ENCODE measurements at regions not wholly inside any gene's neighbourhood (a gene's known extent, or its start where the extent isn't known, plus 50 kb on each side); places are given as distances from the start of the nearest gene placed in this dataset.
"Not testable (repeated sequence)": the region's sequence is repeated elsewhere in the genome, so short reads cannot be mapped to it uniquely, and the experiment has no call there.

DNA sequence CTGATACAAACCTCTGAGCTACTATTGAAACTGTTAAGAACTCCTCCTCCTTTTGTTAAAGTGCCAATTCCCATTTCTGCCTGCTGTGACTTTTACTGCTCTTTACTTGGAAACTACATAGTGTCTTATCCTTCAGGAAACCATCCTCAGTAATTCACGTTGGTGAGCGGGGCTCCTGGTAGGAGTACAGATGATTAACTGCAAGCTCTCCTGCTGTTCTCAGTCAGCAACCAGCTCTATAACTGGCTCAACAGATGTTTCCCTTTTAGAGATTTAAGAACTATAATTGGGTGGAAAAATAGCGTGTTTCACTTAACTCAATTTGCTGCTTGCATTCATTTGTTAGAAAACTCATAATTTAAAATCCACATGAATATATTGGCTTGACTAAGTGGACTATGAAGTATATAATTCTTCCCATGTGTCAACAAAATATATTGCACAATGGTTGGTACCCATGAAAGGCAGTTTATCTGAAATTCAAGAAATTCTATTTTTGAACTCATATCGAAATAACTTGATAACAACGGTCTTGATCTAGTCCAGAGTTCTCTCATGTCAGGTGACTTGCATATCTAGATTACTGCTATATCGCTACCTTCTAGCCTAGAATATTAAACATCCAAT, 574.0 kb downstream of the KCNT2 start:
- no peak overlapping the region for H3K4me3 ChIP-seq (ENCODE audit: low read length)

DNA sequence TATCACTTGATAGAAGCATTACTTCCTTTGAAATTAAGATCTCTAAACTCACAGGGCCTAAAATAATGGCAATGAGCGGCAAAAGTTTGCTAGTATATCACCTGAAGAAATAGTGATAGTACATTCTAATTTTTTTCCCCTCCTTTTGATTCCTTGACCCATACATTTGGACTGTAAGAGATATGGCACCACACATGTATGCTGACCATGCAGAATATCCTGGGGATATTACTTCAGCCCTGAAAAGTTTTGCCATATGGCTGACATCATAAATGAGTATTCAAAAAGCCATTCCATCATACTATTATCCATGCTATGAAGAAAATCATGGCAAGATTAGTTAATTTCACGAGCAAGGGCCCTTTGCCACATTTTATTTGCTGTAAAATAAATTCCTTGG, 576.9 kb downstream of the KCNT2 start:
- H3K4me3 ChIP-seq (ENCODE audit: low read length); H3K79me2 ChIP-seq (ENCODE audit: control insufficient read depth, low read length); H4K20me1 ChIP-seq (ENCODE audit: control insufficient read depth, insufficient read depth, low read depth, low read length); H3K27ac ChIP-seq (ENCODE audit: low read depth, low read length); H3F3A ChIP-seq (ENCODE audit: control insufficient read depth, insufficient read depth); H3K9me3 ChIP-seq (ENCODE audit: control insufficient read depth, insufficient read depth, low read length); H3K27me3 ChIP-seq (ENCODE audit: control insufficient read depth, low read length); H3K4me2 ChIP-seq (ENCODE audit: low read length); H3K36me3 ChIP-seq (ENCODE audit: control insufficient read depth, low read length); H3K9me2 ChIP-seq (replicated peaks; ENCODE audit: control insufficient read depth, low read length); H3K4me1 ChIP-seq (ENCODE audit: control insufficient read depth, low read length): not testable (repeated sequence)

More for the DNA sequence above, 574.0 kb downstream of the KCNT2 start:
- H3K9me2 ChIP-seq (replicated peaks; ENCODE audit: control insufficient read depth, low read length): no peaks in the 10 kb centered on the region
- TF ChIP-seq EZH2phosphoT487 (IDR thresholded peaks at IDR 0.05; ENCODE audit: borderline replicate concordance, low read length): no peak
- TF ChIP-seq, protein P1, sequence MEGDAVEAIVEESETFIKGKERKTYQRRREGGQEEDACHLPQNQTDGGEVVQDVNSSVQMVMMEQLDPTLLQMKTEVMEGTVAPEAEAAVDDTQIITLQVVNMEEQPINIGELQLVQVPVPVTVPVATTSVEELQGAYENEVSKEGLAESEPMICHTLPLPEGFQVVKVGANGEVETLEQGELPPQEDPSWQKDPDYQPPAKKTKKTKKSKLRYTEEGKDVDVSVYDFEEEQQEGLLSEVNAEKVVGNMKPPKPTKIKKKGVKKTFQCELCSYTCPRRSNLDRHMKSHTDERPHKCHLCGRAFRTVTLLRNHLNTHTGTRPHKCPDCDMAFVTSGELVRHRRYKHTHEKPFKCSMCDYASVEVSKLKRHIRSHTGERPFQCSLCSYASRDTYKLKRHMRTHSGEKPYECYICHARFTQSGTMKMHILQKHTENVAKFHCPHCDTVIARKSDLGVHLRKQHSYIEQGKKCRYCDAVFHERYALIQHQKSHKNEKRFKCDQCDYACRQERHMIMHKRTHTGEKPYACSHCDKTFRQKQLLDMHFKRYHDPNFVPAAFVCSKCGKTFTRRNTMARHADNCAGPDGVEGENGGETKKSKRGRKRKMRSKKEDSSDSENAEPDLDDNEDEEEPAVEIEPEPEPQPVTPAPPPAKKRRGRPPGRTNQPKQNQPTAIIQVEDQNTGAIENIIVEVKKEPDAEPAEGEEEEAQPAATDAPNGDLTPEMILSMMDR (IDR thresholded peaks at IDR 0.05; ENCODE audit: low read depth, low read length, poor library complexity, severe bottlenecking): no peak
- no peaks in the 10 kb centered on the region for H3K27me3 ChIP-seq (ENCODE audit: control insufficient read depth, low read length)
- no peak overlapping the region for H3K4me2 ChIP-seq (ENCODE audit: low read length)
- H3K36me3 ChIP-seq (ENCODE audit: control insufficient read depth, low read length): no peaks in the 10 kb centered on the region
- H3K79me2 ChIP-seq (ENCODE audit: control insufficient read depth, low read length): no peaks in the 10 kb centered on the region
- no peaks in the 10 kb centered on the region for H4K20me1 ChIP-seq (ENCODE audit: control insufficient read depth, insufficient read depth, low read depth, low read length)
- no peak overlapping the region for H3K27ac ChIP-seq (ENCODE audit: low read depth, low read length)
- H3K9me3 ChIP-seq (ENCODE audit: control insufficient read depth, insufficient read depth, low read length): no peaks in the 10 kb centered on the region
- no peaks in the 10 kb centered on the region for H3K4me1 ChIP-seq (ENCODE audit: control insufficient read depth, low read length)
- no peaks in the 10 kb centered on the region for H3F3A ChIP-seq (ENCODE audit: control insufficient read depth, insufficient read depth)

DNA sequence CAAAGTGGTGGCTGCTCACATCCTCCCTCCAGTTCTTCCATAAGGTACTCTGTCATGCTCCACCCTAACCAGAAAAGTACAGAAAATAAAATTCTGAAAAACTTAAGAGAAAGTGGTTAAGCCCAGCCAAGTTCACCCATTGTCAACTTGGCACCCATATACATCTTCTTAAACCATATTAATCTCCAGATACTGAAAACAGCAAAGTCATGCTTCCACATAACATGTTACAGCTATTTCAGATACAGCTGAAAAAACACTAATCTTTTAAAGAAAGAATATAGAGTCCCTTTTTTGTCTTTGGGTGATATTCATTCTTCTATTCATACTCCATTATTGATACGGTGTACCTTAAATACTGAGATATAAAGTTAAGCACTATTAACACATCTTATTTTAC, 577.8 kb downstream of the KCNT2 start:
- H3K9me2 ChIP-seq (replicated peaks; ENCODE audit: control insufficient read depth, low read length): no peaks in the 10 kb centered on the region
- H3K36me3 ChIP-seq (ENCODE audit: control insufficient read depth, low read length): no peaks in the 10 kb centered on the region
- H3K9me3 ChIP-seq (ENCODE audit: control insufficient read depth, insufficient read depth, low read length): no peaks in the 10 kb centered on the region
- H3K27ac ChIP-seq (ENCODE audit: low read depth, low read length): no peak overlapping the region
- TF ChIP-seq, protein P1 (IDR thresholded peaks at IDR 0.05; ENCODE audit: low read depth, low read length, poor library complexity, severe bottlenecking): no peak
- TF ChIP-seq EZH2phosphoT487 (IDR thresholded peaks at IDR 0.05; ENCODE audit: borderline replicate concordance, low read length): no peak
- H3F3A ChIP-seq (ENCODE audit: control insufficient read depth, insufficient read depth): no peaks in the 10 kb centered on the region
- H3K27me3 ChIP-seq (ENCODE audit: control insufficient read depth, low read length): no peaks in the 10 kb centered on the region
- no peaks in the 10 kb centered on the region for H3K4me1 ChIP-seq (ENCODE audit: control insufficient read depth, low read length)
- no peak overlapping the region for H3K4me3 ChIP-seq (ENCODE audit: low read length)
- H3K4me2 ChIP-seq (ENCODE audit: low read length): no peak overlapping the region
- no peaks in the 10 kb centered on the region for H3K79me2 ChIP-seq (ENCODE audit: control insufficient read depth, low read length)
- no peaks in the 10 kb centered on the region for H4K20me1 ChIP-seq (ENCODE audit: control insufficient read depth, insufficient read depth, low read depth, low read length)

DNA sequence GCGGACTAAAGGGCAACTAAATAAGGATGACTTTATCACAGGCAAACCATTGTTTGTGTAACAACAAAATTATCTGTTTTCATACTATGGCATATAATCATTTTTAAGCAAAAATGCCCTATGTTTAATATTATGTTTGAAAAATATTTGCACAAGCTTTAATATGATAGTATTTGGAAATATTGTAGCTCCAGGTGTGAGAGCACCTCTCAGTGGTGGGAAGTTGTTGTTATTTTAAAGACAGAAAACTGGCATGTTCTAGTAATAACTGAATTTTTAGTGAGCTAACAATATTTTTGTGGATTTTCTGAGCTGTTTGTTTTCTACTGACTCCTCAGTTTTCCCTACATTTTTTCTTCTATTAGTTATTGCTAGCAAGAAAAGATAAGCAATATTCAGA, 578.8 kb downstream of the KCNT2 start:
- no peaks in the 10 kb centered on the region for H3K9me3 ChIP-seq (ENCODE audit: control insufficient read depth, insufficient read depth, low read length)
- no peaks in the 10 kb centered on the region for H3K79me2 ChIP-seq (ENCODE audit: control insufficient read depth, low read length)
- H3K27me3 ChIP-seq (ENCODE audit: control insufficient read depth, low read length): no peaks in the 10 kb centered on the region
- no peak overlapping the region for H3K27ac ChIP-seq (ENCODE audit: low read depth, low read length)
- no peaks in the 10 kb centered on the region for H4K20me1 ChIP-seq (ENCODE audit: control insufficient read depth, insufficient read depth, low read depth, low read length)
- no peaks in the 10 kb centered on the region for H3F3A ChIP-seq (ENCODE audit: control insufficient read depth, insufficient read depth)
- no peaks in the 10 kb centered on the region for H3K4me1 ChIP-seq (ENCODE audit: control insufficient read depth, low read length)
- no peak for TF ChIP-seq EZH2phosphoT487 (IDR thresholded peaks at IDR 0.05; ENCODE audit: borderline replicate concordance, low read length)
- TF ChIP-seq, protein P1 (IDR thresholded peaks at IDR 0.05; ENCODE audit: low read depth, low read length, poor library complexity, severe bottlenecking): no peak
- H3K4me2 ChIP-seq (ENCODE audit: low read length): no peak overlapping the region
- H3K4me3 ChIP-seq (ENCODE audit: low read length): no peak overlapping the region
- H3K9me2 ChIP-seq (replicated peaks; ENCODE audit: control insufficient read depth, low read length): no peaks in the 10 kb centered on the region
- no peaks in the 10 kb centered on the region for H3K36me3 ChIP-seq (ENCODE audit: control insufficient read depth, low read length)
